Stimulated activated CD8-positive, alpha-beta memory T cell treated with anti-CD3 and anti-CD28 coated beads, Interleukin-4, amount 100 ng/mL, for 48 hours (primary cell): ENCODE measurements at regions not wholly inside any gene's neighbourhood (a gene's known extent, or its start where the extent isn't known, plus 50 kb on each side); places are given as distances from the start of the nearest gene placed in this dataset.

Experiments used
- DNase-seq: peaks from one replicate; pipeline ENCODE4 v3.0.0-alpha.2; 2020

GRCh38 chr6:17047889-17048288, 54.0 kb upstream of the STMND1 start:
- no peak for DNase-seq

- DNase-seq = no peak
Measured at GRCh38 chr6:17045581-17046322, 56.1 kb upstream of the STMND1 start.

- no peak for DNase-seq
Measured at GRCh38 chr6:17043148-17043522, 58.7 kb upstream of the STMND1 start.

GRCh38 chr6:17042422-17043147, 59.3 kb upstream of the STMND1 start:
- DNase-seq = no peak

- no peak for DNase-seq
Measured at GRCh38 chr6:17039266-17039665, 62.6 kb upstream of the STMND1 start.

- no peak for DNase-seq
Measured at GRCh38 chr6:17038316-17038715, 63.5 kb upstream of the STMND1 start.

GRCh38 chr6:17036065-17036393, 65.8 kb upstream of the STMND1 start:
- DNase-seq = no peak

GRCh38 chr6:17035257-17036064, 66.4 kb upstream of the STMND1 start:
- DNase-seq = no peak

GRCh38 chr6:17033746-17034145, 68.1 kb upstream of the STMND1 start:
- DNase-seq = no peak

GRCh38 chr6:17032988-17033634, 68.7 kb upstream of the STMND1 start:
- DNase-seq = no peak

- no peak for DNase-seq
Measured at GRCh38 chr6:17032590-17032987, 69.3 kb upstream of the STMND1 start.

GRCh38 chr6:17031961-17032360, 69.9 kb upstream of the STMND1 start:
- DNase-seq = no peak

- no peak for DNase-seq
Measured at GRCh38 chr6:17027441-17027840, 74.4 kb upstream of the STMND1 start.

- no peak for DNase-seq
Measured at GRCh38 chr6:17022604-17023003, 79.2 kb upstream of the STMND1 start.

- DNase-seq = no peak
Measured at GRCh38 chr6:17021539-17021889, 80.3 kb upstream of the STMND1 start.

GRCh38 chr6:17020889-17021538, 80.8 kb upstream of the STMND1 start:
- DNase-seq = no peak

GRCh38 chr6:17018425-17018824, 83.4 kb upstream of the STMND1 start:
- no peak for DNase-seq

- DNase-seq = no peak
Measured at GRCh38 chr6:17017416-17017815, 84.4 kb upstream of the STMND1 start.

- DNase-seq = peak; percentile 48
Measured at GRCh38 chr6:17015551-17016381, 86.1 kb upstream of the STMND1 start.

GRCh38 chr6:17015144-17015543, 86.7 kb upstream of the STMND1 start:
- no peak for DNase-seq

- no peak for DNase-seq
Measured at GRCh38 chr6:17013701-17014100, 88.1 kb upstream of the STMND1 start.
